ENCODE measurements at regions not wholly inside any gene's neighbourhood (a gene's known extent, or its start where the extent isn't known, plus 50 kb on each side); places are given as distances from the start of the nearest gene placed in this dataset.

GRCh38 chr17:77493901-77494663 lies 353.3 kb downstream of the SEC14L1 start:
- TF ChIP-seq FOXA2 (IDR thresholded peaks at IDR 0.05) (no peak), RAD21 (IDR thresholded peaks at IDR 0.05) (peak in 1 of 2 donors; percentile 1)
- peaks cover 9 to 47% (median 22%) of the 10 kb centered on the region in 4 donors for H3K36me3 ChIP-seq (ENCODE audit: control insufficient read depth in 4 of 4, insufficient read depth in 3 of 4, low read depth in 1 of 4, low read length in 3 of 4)
- H3K4me1 ChIP-seq (ENCODE audit: control insufficient read depth in 4 of 4, insufficient read depth in 4 of 4, low read length in 3 of 4), result peaks cover 9 to 19% (median 13%) of the 10 kb centered on the region in 4 donors
- H3K27me3 ChIP-seq (ENCODE audit: control insufficient read depth in 4 of 4, insufficient read depth in 4 of 4, low read length in 3 of 4), result no peaks in the 10 kb centered on the region
- no peak overlapping the region for H3K9ac ChIP-seq (ENCODE audit: low read depth in 1 of 2, low read length in 2 of 2)
- DNase-seq (ENCODE audit: low spot score), result no peak
- H3K4me3 ChIP-seq (ENCODE audit: low read depth in 1 of 3, low read length in 3 of 3), result no peak overlapping the region
- H3K27ac ChIP-seq (ENCODE audit: low read depth in 1 of 2, low read length in 2 of 2), result no peak overlapping the region
- 90% methylated on average over 9 of the region's 9 CpGs for WGBS
- H3K9me3 ChIP-seq (ENCODE audit: control insufficient read depth in 4 of 4, low read length in 3 of 4), result no peaks in the 10 kb centered on the region

DNA sequence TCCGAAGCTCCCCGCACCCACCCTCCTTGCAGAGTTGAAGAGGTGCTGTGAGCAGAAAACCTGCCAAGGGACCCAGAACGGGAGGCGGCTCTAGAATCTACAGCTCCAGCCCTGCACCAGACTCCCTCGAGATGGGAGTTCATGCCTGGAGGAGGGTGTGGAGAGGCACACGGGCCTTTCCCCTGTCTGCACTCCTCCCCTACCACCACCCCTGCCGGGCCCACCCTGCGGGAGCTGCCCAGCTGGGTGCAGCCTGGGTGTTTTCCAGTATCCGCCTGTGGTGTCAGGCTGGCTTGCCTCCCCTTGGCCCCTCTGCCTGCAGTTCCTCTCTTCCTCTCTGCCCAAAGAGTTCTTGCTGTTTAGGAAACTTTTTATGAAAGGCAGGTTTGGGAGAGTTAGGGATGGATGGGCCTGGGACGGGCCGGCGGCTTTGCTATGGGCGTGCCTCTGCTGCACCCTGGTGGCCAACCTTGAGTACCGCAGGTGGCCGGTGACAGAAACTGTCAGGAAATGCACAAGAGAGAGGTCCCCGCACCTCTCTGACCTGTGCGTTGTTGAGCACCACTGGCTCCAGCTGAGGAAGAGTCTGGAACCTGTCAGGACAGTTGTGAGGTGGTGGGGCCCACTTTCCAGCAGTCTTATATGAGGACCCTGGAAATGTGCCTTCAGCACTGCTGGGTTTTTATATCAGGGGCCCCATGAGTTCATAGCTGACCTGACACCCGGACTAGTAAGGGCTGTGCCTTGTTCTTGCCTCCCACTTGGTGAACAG lies 354.1 kb downstream of the SEC14L1 start:
- TF ChIP-seq, protein P1, sequence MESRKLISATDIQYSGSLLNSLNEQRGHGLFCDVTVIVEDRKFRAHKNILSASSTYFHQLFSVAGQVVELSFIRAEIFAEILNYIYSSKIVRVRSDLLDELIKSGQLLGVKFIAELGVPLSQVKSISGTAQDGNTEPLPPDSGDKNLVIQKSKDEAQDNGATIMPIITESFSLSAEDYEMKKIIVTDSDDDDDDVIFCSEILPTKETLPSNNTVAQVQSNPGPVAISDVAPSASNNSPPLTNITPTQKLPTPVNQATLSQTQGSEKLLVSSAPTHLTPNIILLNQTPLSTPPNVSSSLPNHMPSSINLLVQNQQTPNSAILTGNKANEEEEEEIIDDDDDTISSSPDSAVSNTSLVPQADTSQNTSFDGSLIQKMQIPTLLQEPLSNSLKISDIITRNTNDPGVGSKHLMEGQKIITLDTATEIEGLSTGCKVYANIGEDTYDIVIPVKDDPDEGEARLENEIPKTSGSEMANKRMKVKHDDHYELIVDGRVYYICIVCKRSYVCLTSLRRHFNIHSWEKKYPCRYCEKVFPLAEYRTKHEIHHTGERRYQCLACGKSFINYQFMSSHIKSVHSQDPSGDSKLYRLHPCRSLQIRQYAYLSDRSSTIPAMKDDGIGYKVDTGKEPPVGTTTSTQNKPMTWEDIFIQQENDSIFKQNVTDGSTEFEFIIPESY (IDR thresholded peaks at IDR 0.05), result no peak
- no peak for TF ChIP-seq NR2F2 (IDR thresholded peaks at IDR 0.05)
- TF ChIP-seq, protein P2, sequence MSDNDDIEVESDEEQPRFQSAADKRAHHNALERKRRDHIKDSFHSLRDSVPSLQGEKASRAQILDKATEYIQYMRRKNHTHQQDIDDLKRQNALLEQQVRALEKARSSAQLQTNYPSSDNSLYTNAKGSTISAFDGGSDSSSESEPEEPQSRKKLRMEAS (IDR thresholded peaks at IDR 0.05), result no peak
- TF ChIP-seq FOXA2 (IDR thresholded peaks at IDR 0.05), result no peak
- no peak for TF ChIP-seq HNF4G (IDR thresholded peaks at IDR 0.05)
- no peak for TF ChIP-seq TAF1 (conservative IDR thresholded peaks at IDR 0.05)
- no peak for TF ChIP-seq GABPA (IDR thresholded peaks at IDR 0.05 in 1 of 2, conservative IDR thresholded peaks at IDR 0.05 in 1 of 2)
- peak in 1 of 2 donors; percentile 15 for TF ChIP-seq RXRA (IDR thresholded peaks at IDR 0.05)
- TF ChIP-seq SP1 (IDR thresholded peaks at IDR 0.05), result peak; percentile 7
- TF ChIP-seq ATF3 (IDR thresholded peaks at IDR 0.05), result no peak
- TF ChIP-seq FOXA1 (IDR thresholded peaks at IDR 0.05), result no peak
- TF ChIP-seq, protein P3, sequence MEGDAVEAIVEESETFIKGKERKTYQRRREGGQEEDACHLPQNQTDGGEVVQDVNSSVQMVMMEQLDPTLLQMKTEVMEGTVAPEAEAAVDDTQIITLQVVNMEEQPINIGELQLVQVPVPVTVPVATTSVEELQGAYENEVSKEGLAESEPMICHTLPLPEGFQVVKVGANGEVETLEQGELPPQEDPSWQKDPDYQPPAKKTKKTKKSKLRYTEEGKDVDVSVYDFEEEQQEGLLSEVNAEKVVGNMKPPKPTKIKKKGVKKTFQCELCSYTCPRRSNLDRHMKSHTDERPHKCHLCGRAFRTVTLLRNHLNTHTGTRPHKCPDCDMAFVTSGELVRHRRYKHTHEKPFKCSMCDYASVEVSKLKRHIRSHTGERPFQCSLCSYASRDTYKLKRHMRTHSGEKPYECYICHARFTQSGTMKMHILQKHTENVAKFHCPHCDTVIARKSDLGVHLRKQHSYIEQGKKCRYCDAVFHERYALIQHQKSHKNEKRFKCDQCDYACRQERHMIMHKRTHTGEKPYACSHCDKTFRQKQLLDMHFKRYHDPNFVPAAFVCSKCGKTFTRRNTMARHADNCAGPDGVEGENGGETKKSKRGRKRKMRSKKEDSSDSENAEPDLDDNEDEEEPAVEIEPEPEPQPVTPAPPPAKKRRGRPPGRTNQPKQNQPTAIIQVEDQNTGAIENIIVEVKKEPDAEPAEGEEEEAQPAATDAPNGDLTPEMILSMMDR (IDR thresholded peaks at IDR 0.05; ENCODE audit: low read depth, low read length, missing input control), result peak; percentile 99
- peak; percentile 99 to 100 for TF ChIP-seq RAD21 (IDR thresholded peaks at IDR 0.05)
- TF ChIP-seq REST (IDR thresholded peaks at IDR 0.05), result no peak
- TF ChIP-seq YY1 (IDR thresholded peaks at IDR 0.05), result no peak
- TF ChIP-seq JUND (IDR thresholded peaks at IDR 0.05), result no peak
- no peak for TF ChIP-seq EGR1 (IDR thresholded peaks at IDR 0.05; ENCODE audit: low read depth in 2 of 2)
- TF ChIP-seq HNF4A (conservative IDR thresholded peaks at IDR 0.05), result no peak
- 43% methylated on average over 18 of the region's 18 CpGs for WGBS
- Histone ChIP-seq H3K27ac (ENCODE audit: low read depth in 1 of 2, low read length in 2 of 2) (no peak overlapping the region), H3K4me1 (ENCODE audit: control insufficient read depth in 4 of 4, insufficient read depth in 4 of 4, low read length in 3 of 4) (peaks cover 3 to 12% (median 6%) of the 10 kb centered on the region in 4 donors), H3K9me3 (ENCODE audit: control insufficient read depth in 4 of 4, low read length in 3 of 4) (no peaks in the 10 kb centered on the region), H3K9ac (ENCODE audit: low read depth in 1 of 2, low read length in 2 of 2) (no peak overlapping the region), H3K27me3 (ENCODE audit: control insufficient read depth in 4 of 4, insufficient read depth in 4 of 4, low read length in 3 of 4) (no peaks in the 10 kb centered on the region), H3K4me3 (ENCODE audit: low read depth in 1 of 3, low read length in 3 of 3) (no peak overlapping the region), H3K36me3 (ENCODE audit: control insufficient read depth in 4 of 4, insufficient read depth in 3 of 4, low read depth in 1 of 4, low read length in 3 of 4) (peaks cover 8 to 44% (median 23%) of the 10 kb centered on the region in 4 donors)
- DNase-seq (ENCODE audit: low spot score), result peak; percentile 84

Data from liver (tissue), 8 donors.